ENCODE measurements at regions not wholly inside any gene's neighbourhood (a gene's known extent, or its start where the extent isn't known, plus 50 kb on each side); places are given as distances from the start of the nearest gene placed in this dataset.

DNA sequence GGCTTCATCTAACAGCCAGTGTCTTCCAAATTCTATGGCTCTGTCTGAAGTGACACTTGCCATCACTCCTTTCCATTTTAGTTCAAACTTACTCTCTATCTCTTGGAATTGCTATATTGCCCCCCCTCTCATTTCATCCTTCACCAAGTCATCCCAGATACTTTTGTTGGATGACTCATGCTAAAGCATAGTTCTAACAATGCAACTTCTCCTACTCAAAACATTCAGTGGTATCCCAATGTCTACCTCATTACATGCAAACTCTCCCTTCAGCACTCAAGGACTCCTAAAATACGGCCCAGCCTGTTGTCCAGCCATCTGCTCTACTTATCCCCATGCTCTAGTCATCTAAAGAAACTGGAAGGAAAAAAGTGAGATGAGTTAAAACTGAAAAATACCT is 171.6 kb downstream of the RASEF start:
- TF ChIP-seq YY1 (IDR thresholded peaks at IDR 0.05; ENCODE audit: insufficient read depth, insufficient read length) (no peak), SUZ12 (IDR thresholded peaks at IDR 0.05; ENCODE audit: extremely low read depth, insufficient read depth, insufficient read length) (no peak)
